ENCODE measurements at regions not wholly inside any gene's neighbourhood (a gene's known extent, or its start where the extent isn't known, plus 50 kb on each side); places are given as distances from the start of the nearest gene placed in this dataset.

- TF ChIP-seq EZH2 (IDR thresholded peaks at IDR 0.05; ENCODE audit: insufficient read depth, poor library complexity, severe bottlenecking) = no peak
- TF ChIP-seq EZH2phosphoT487 (IDR thresholded peaks at IDR 0.05; ENCODE audit: insufficient read depth, low read depth) = no peak
Observed at GRCh38 chr3:197434830-197435229, 120.9 kb downstream of the BDH1 start.
